Skeletal muscle cell (primary cell): ENCODE measurements at regions not wholly inside any gene's neighbourhood (a gene's known extent, or its start where the extent isn't known, plus 50 kb on each side); places are given as distances from the start of the nearest gene placed in this dataset.

Source experiments
- DNase-seq: peaks from one replicate; pipeline ENCODE4 v3.0.0-alpha.2; 2010; ENCODE audit warnings: low read depth
- H3K4me3 ChIP-seq: 2 replicates; pipeline ENCODE4 v1.5.1; 2011; ENCODE audit warnings: low read depth, mild to moderate bottlenecking, control low read depth, low read length, moderate library complexity

DNA sequence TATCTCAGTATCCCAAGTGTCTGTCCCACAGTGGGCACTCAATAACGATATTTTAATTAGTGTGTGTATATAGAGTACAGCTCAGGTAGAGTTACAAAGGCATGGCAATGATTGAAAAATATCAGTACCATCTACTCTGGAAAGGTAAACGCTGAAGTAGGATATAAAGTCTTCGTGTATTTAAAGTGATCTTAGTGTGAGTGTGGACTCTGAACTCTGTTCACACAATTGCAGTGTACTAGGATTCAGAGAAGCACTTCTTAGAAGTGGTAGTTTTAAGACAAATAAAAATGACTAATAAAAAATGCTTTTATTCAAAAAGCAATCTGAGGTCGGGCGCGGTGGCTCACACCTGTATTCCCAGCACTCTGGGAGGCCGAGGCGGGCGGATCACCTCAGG is 62.9 kb upstream of the RAP2B start:
- H3K4me3 ChIP-seq = no peak overlapping the region
- DNase-seq = no peak

DNA sequence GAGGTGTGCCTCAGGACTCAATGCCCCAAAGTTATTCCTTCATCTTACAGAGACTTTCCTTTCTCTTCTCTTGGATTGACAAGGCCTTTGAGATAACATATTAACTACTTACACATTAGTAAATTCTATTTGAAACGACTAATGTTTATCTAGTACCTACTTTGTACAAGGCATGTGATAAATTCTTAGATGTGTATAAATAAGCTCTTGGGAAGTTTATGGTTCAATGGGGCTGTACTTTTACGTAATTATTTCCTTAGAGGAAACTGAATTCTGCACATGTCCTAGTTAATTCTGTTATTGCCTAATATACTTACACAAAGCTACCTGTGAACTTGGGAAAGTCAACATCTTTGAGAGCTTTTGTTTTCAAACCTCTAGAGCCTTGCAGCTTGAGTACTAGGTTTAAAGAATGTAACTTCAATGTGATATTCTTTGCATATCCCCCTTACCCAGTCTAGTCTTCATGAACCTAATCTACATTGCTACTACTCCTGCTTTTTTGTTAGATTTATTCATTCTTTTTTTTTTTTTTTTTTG is 58.5 kb upstream of the RAP2B start:
- DNase-seq = no peak
- no peak overlapping the region for H3K4me3 ChIP-seq

- no peak for DNase-seq
- H3K4me3 ChIP-seq = no peak overlapping the region
Observed at GRCh38 chr3:153110041-153110440, 52.0 kb upstream of the RAP2B start.

DNA sequence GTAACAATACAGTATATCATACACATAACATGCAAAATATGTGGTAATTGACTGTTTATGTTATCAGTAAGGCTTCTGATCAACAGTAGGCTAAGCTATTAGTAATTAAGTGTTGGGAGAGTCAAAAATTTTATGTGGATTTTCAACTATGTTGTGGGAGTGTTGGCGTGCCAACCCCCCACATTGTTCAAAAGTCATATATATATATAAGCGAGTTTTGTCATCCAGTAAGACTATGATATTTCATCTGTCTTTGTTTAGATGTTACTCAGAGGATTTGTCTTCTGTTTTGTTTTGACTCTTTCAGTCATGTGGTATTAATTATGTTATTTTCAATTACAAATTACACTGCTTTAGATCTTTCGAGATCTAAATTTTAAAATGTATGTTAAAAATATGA is 51.0 kb upstream of the RAP2B start:
- DNase-seq = no peak
- no peak overlapping the region for H3K4me3 ChIP-seq
